Endothelial cell of umbilical vein (primary cell): ENCODE measurements at regions not wholly inside any gene's neighbourhood (a gene's known extent, or its start where the extent isn't known, plus 50 kb on each side); places are given as distances from the start of the nearest gene placed in this dataset.

Experiments
- BruUV-seq: library from RNA; stranded (reverse); fragments of 400-500 nt; replicated peaks from 2 replicates; lab custom pipeline; 2021; lab: Mats Ljungman, UMichigan
- CTCF ChIA-PET: fragments of 300-600, 350-600 bp; sonication (Branson Sonifier 250); formaldehyde crosslinking; loops from one replicate; lab custom pipeline; 2021; ENCODE audit warnings: antibody characterized with exemption, inconsistent platforms; lab: Charles Lee
- POLR2A ChIA-PET: fragments of 300-600, 350-600 bp; sonication (Branson Sonifier 250); formaldehyde crosslinking; loops from one replicate; lab custom pipeline; 2021; ENCODE audit warnings: antibody characterized with exemption, inconsistent platforms; lab: Charles Lee
- DNase-seq: peaks from one replicate; pipeline ENCODE4 v3.0.0-alpha.2; 2011; ENCODE audit warnings: low read depth, low spot score
- FAIRE-seq: peaks from 2 replicates; lab custom pipeline; 2011; peaks lifted over from hg19 to GRCh38; lab: Jason Lieb, UNC
- H2AFZ ChIP-seq: 2 replicates; pipeline ENCODE4 v1.6.0; 2012; ENCODE audit warnings: low read depth, low read length, control low read depth, inconsistent platforms
- H3K27ac ChIP-seq: 2 replicates; pipeline ENCODE4 v1.5.1; 2011; ENCODE audit warnings: low read depth, mild to moderate bottlenecking, control low read depth, low read length, moderate library complexity; ENCODE audit not compliant: insufficient read depth
- H3K27me3 ChIP-seq, 2 experiments: 2 replicates each; pipeline versions ENCODE4 v1.6.0 to v1.6.1; 2011; ENCODE audit warnings: low read length in 2 of 2, mixed read lengths in 1 of 2; ENCODE audit not compliant: control insufficient read depth in 2 of 2, insufficient read depth in 2 of 2
- H3K36me3 ChIP-seq, 2 experiments: 2 replicates in 1 of 2; 3 replicates in 1 of 2; pipeline ENCODE4 v1.5.1; 2011; ENCODE audit warnings: low read length in 2 of 2, mild to moderate bottlenecking in 1 of 2, moderate library complexity in 1 of 2; ENCODE audit not compliant: control insufficient read depth in 2 of 2, insufficient read depth in 2 of 2; ENCODE audit errors: extremely low read depth in 1 of 2
- H3K4me1 ChIP-seq: 3 replicates; pipeline ENCODE4 v1.5.1; 2011; ENCODE audit warnings: mild to moderate bottlenecking, low read length; ENCODE audit not compliant: control insufficient read depth, insufficient read depth; ENCODE audit errors: extremely low read depth
- H3K4me2 ChIP-seq: 2 replicates; pipeline ENCODE4 v1.6.1; 2011; ENCODE audit warnings: low read length, control low read depth, mixed read lengths; ENCODE audit not compliant: insufficient read depth
- H3K4me3 ChIP-seq, 3 experiments: fragments of 200-600 bp in 1 of 3; sonication (generic), shearing (Covaris generic) in 1 of 3; replicated peaks in 1 of 3; 2 replicates each; pipeline ENCODE4 v1.5.1; 2011 to 2016; ENCODE audit warnings: control low read depth in 3 of 3, low read length in 3 of 3, mild to moderate bottlenecking in 2 of 3, inconsistent platforms in 1 of 3, low read depth in 1 of 3, moderate library complexity in 1 of 3; ENCODE audit not compliant: insufficient read depth in 1 of 3
- H3K79me2 ChIP-seq: 2 replicates; pipeline ENCODE4 v1.6.0; 2012; ENCODE audit warnings: low read length, inconsistent platforms; ENCODE audit not compliant: control insufficient read depth, insufficient read depth
- H3K9ac ChIP-seq: replicated peaks from 2 replicates; pipeline ENCODE3; 2011; ENCODE audit warnings: low read length, control low read depth; ENCODE audit not compliant: insufficient read depth; ENCODE audit errors: extremely low read depth
- H3K9me1 ChIP-seq: replicated peaks from 3 replicates; pipeline ENCODE4 v1.6.0; 2011; ENCODE audit warnings: mild to moderate bottlenecking, low read length; ENCODE audit not compliant: control insufficient read depth, insufficient read depth; ENCODE audit errors: extremely low read depth
- H3K9me3 ChIP-seq: replicated peaks from 2 replicates; pipeline ENCODE4 v1.5.1; 2012; ENCODE audit warnings: low read length, inconsistent platforms; ENCODE audit not compliant: control insufficient read depth, insufficient read depth
- H4K20me1 ChIP-seq: replicated peaks from 2 replicates; pipeline ENCODE3; 2011; ENCODE audit warnings: mild to moderate bottlenecking, low read length; ENCODE audit not compliant: control insufficient read depth, insufficient read depth; ENCODE audit errors: extremely low read depth
- CTCF ChIP-seq, 2 donors: IDR thresholded peaks; 1 replicate in 1 of 2; 2 replicates in 1 of 2; pipeline ENCODE4 v1.5.1; 2011; ENCODE audit warnings: low read length in 2 of 2, mild to moderate bottlenecking in 2 of 2, moderate library complexity in 2 of 2, control low read depth in 1 of 2, inconsistent platforms in 1 of 2, low read depth in 1 of 2; ENCODE audit not compliant: insufficient read depth in 1 of 2; ENCODE audit errors: extremely low read depth in 1 of 2
- EZH2 ChIP-seq: IDR thresholded peaks from 2 replicates; pipeline ENCODE4 v1.6.1; 2012; ENCODE audit warnings: borderline replicate concordance, low read depth, mild to moderate bottlenecking, moderate library complexity, low read length, inconsistent platforms; ENCODE audit not compliant: severe bottlenecking
- FOS ChIP-seq: IDR thresholded peaks from 2 replicates; pipeline ENCODE4 v1.6.1; 2011; ENCODE audit warnings: mild to moderate bottlenecking, low read length, moderate library complexity, borderline replicate concordance; ENCODE audit not compliant: insufficient read depth
- GATA2 ChIP-seq: IDR thresholded peaks from 2 replicates; pipeline ENCODE4 v1.7.0; 2011; ENCODE audit warnings: low read depth, mild to moderate bottlenecking, moderate library complexity, mixed read lengths, low read length; ENCODE audit not compliant: insufficient read length, insufficient read depth
- JUN ChIP-seq: IDR thresholded peaks from 2 replicates; pipeline ENCODE4 v1.6.1; 2011; ENCODE audit warnings: borderline replicate concordance, low read depth; ENCODE audit not compliant: insufficient read length, insufficient read depth
- MAX ChIP-seq: IDR thresholded peaks from 2 replicates; pipeline ENCODE4 v1.6.1; 2011; ENCODE audit not compliant: insufficient read depth, insufficient read length
- MYC ChIP-seq: IDR thresholded peaks from one replicate; pipeline ENCODE4 v1.6.1; 2011; ENCODE audit warnings: mild to moderate bottlenecking, low read depth, low read length
- POLR2A ChIP-seq: IDR thresholded peaks from 2 replicates; pipeline ENCODE4 v1.6.1; 2012; ENCODE audit warnings: low read depth, mild to moderate bottlenecking, control low read depth, low read length
- POLR2AphosphoS5 ChIP-seq: IDR thresholded peaks from 2 replicates; pipeline ENCODE4 v1.6.1; 2012; ENCODE audit warnings: low read depth, mild to moderate bottlenecking, control low read depth, low read length, moderate library complexity; ENCODE audit not compliant: insufficient read depth
- dilution Hi-C: fragments of 300-500 bp; cut with MboI; formaldehyde crosslinking; loops from one replicate; pipeline ENCODE4 v1.15.0; 2019; ENCODE audit warnings: low sequenced_read_pairs; ENCODE audit not compliant: extremely low pct_ligation_motif_present
- intact Hi-C: fragments of 100-400 bp; cut with micrococcal nuclease; formaldehyde crosslinking; loops from one replicate; pipeline ENCODE4 v1.10.0; 2022

GRCh38 chr2:215626812-215627281, 191.0 kb upstream of the FN1 start:
- Histone ChIP-seq H3K79me2 (no peaks in the 10 kb centered on the region), H3K36me3 (peaks cover 3 to 6% of the 10 kb centered on the region in 2 experiments), H3K4me2 (peak overlapping the region; percentile 90), H3K9me1 (no peaks in the 10 kb centered on the region), H4K20me1 (no peaks in the 10 kb centered on the region), H3K4me3 (peak overlapping the region in 1 of 3 experiments; percentile 27), H3K9ac (peak overlapping the region; percentile 69), H3K9me3 (no peaks in the 10 kb centered on the region), H3K27me3 (no peaks in the 10 kb centered on the region), H3K27ac (peak overlapping the region; percentile 91), H3K4me1 (peaks cover 33% of the 10 kb centered on the region), H2AFZ (peak overlapping the region; percentile 53)
- FAIRE-seq (peak; percentile 62), DNase-seq (peak; percentile 79)
- POLR2A ChIA-PET: no interaction called here
- intact Hi-C loops (loop anchor here (1.0 to 2.0 kb wide), 5 partner anchors 32 to 191 kb away; partner anchors contain the start of gene FN1), dilution Hi-C loops (no loop called here)
- no TSS peak for BruUV-seq
- CTCF ChIA-PET: interaction anchor here (1.1 kb wide), 1 partner anchor 304 kb away, joined by 4 read pairs; no protein-coding TSS in a partner anchor
- TF ChIP-seq FOS: peak; percentile 5
- TF ChIP-seq MYC: no peak
- TF ChIP-seq JUN: peak; percentile 28
- TF ChIP-seq GATA2: no peak

DNA sequence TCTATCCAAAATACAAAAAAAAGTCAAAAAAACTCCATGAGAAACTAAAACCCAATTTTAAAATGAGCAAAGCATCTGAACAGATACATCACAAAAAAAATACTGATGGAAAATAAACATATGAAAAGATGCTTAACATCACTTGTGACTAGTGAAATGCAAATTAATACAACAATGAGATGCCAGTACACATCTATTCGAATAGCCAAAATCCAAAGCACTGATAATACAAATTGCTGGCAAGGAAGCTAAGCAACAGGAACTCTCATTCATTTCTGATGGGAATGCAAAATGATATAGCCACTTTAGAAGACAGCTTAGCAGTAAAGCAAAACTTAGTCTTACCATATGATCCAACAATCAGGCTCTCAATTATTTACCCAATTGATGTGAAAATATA, 190.2 kb upstream of the FN1 start:
- Histone ChIP-seq H3K9ac (no peak overlapping the region), H3K4me1 (peaks cover 33% of the 10 kb centered on the region), H4K20me1 (no peaks in the 10 kb centered on the region), H3K4me3 (no peak overlapping the region), H3K9me1 (no peaks in the 10 kb centered on the region), H3K36me3 (peaks cover 6 to 7% of the 10 kb centered on the region in 2 experiments), H3K79me2 (no peaks in the 10 kb centered on the region), H3K4me2 (peak overlapping the region; percentile 90), H3K27ac (peak overlapping the region; percentile 91), H2AFZ (no peak overlapping the region), H3K27me3 (no peaks in the 10 kb centered on the region), H3K9me3 (no peaks in the 10 kb centered on the region)
- intact Hi-C loops (loop anchor here (1.0 to 2.0 kb wide), 4 partner anchors 33 to 190 kb away; partner anchors contain the start of gene FN1), dilution Hi-C loops (no loop called here)
- FAIRE-seq: no peak
- BruUV-seq: no TSS peak
- TF ChIP-seq MYC (no peak), JUN (no peak), FOS (no peak), POLR2AphosphoS5 (no peak), MAX (no peak), POLR2A (no peak), GATA2 (no peak), CTCF (IDR thresholded peaks at IDR 0.05; ENCODE audit: extremely low read depth in 1 of 2, insufficient read depth in 1 of 2, low read depth in 1 of 2, low read length in 2 of 2) (no peak), EZH2 (no peak)
- ChIA-PET POLR2A (no interaction called here), CTCF (no interaction called here)
- DNase-seq: no peak
